HepG2 (cell line): ENCODE measurements at regions not wholly inside any gene's neighbourhood (a gene's known extent, or its start where the extent isn't known, plus 50 kb on each side); places are given as distances from the start of the nearest gene placed in this dataset.

Experiments used
- ATF1 ChIP-seq: IDR thresholded peaks from 2 replicates; pipeline ENCODE4 v1.6.1; 2016; ENCODE audit warnings: mild to moderate bottlenecking, control low read depth
- JUNB ChIP-seq: sonication (generic); formaldehyde crosslinking; IDR thresholded peaks from 2 replicates; pipeline ENCODE4 v1.8.0; 2022; ENCODE audit warnings: missing genetic modification reagents, mild to moderate bottlenecking, borderline replicate concordance
- ZMAT5 ChIP-seq: sonication (generic); formaldehyde crosslinking; IDR thresholded peaks from 2 replicates; pipeline ENCODE4 v1.5.0; 2020; ENCODE audit warnings: mild to moderate bottlenecking, low read depth, missing genetic modification reagents, borderline replicate concordance

GRCh38 chr5:89279391-89280036 lies 396.5 kb upstream of the MEF2C start:
- TF ChIP-seq JUNB (CRISPR knock-in tag) (no peak), ZMAT5 (CRISPR knock-in tag) (no peak), ATF1 (no peak)
